ENCODE measurements at regions not wholly inside any gene's neighbourhood (a gene's known extent, or its start where the extent isn't known, plus 50 kb on each side); places are given as distances from the start of the nearest gene placed in this dataset.
"Not testable (repeated sequence)": the region's sequence is repeated elsewhere in the genome, so short reads cannot be mapped to it uniquely, and the experiment has no call there.

DNA sequence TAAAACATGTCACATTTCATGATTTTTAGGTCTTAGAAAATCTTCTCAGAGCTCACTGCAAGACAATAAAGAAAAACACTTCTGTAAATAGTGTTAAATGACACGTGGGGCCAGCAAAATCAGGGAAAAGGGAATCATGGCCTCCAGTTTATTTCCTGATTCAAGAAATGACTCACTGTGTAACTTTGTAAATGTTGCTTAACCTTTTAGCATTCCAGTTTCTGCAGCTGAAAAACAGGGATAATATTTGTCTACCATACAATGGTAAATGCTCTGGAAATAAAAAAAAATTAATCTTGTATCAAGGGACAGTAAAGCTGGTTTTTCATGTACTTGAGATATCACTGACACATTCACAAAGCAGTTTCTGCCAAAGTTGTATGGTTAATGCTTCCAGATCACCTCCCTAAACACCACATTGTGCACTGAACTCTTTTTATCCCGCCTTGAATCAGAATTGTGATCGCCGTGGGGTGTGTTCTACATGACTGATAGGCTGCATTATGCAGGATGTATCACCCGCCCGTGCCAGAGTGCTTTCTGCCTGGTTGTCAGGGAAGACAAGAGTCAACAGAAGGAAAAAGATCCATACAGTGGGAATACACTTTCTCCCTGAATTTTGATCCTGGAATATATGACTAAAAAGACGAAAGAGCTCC, 238.8 kb downstream of the IKZF2 start:
- no peak for DNase-seq

DNA sequence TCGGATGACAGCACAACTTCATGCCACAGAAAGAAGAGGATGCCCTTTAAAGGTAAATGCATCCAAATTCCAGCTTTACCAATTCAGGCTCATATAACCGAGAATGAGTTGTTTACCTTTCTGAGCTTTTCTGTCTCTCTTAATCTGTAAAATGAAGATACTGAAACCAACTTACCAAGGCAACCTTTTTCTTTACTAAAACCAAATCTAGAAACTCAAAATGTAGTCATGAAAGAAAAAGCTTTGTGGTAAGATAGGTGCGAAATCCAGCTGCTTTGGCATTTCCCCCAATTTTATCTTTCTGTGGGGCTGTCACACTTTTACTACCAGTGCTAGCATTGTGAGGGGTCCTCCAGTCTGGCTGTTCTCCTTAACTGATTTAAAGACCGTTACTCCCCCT, 240.4 kb downstream of the IKZF2 start:
- DNase-seq, result no peak

DNA sequence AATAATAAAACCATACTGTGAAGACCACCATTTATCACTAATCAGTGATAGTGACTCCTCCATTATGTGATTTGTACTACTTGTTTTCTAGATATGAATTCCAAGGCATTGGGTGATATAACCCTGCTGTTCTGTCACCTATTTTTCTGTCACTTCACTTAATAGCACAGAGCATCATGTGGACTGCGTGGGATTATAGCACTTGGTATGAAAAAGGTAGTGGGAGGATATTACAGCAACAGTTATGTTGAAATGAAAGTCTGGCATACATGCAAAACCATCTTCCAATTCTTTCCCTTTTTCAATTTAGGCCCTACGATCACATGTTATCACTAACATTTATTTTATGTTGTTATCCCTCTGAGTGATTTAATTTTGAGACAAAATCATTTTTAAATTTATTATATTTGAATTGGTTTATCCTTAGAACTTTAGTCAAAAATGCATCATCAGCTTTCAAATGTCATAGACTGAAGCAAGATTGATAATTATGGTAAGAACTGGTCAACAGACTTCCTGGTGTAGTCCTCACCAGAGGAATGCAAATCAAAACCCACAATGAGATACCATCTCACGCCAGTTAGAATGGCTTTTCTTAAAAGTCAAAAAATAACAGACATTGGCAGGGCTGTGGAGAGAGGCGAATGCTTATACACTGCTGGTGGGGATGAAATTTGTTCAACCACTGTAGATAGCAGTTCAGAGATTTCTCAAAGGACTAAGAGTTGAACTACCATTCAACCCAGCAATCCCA, 242.6 kb downstream of the IKZF2 start:
- DNase-seq, result no peak

DNA sequence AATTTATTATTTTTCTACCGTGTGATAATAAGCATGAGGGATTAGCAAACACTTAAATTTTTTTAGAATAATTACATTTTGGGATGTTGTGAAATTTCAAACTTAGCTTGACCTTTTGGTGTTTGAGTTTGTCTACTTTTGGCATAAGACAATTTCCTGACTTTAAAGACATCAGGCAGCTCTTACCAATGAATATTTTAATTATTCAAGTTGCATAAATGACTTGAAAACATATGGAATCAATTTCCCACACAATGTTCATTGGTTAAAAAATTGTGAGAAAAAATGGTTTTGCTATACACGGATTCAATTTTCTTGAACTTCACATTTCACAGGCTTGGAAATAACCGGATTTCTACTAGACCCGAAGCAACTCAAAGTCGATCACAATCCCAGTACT, 243.4 kb downstream of the IKZF2 start:
- DNase-seq, result no peak

DNA sequence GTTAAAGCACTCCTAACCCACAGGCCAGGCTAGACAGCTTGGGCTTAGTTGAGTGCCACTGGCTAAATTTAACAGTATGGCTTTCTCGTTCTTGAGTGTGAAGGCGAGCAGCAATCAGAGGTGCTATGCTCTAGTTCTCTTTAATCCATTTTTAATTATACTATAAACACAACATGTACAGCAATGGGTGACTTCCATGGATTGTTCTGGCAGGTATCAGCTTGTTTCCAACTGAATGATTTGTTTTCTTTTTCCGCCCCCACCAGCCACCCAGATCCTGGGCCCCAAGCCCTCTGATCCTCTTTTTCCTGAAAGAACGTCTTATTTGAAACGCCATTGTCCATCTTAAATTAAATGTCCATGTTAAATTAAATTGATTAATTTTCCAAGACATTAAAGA, 244.8 kb downstream of the IKZF2 start:
- no peak for DNase-seq

DNA sequence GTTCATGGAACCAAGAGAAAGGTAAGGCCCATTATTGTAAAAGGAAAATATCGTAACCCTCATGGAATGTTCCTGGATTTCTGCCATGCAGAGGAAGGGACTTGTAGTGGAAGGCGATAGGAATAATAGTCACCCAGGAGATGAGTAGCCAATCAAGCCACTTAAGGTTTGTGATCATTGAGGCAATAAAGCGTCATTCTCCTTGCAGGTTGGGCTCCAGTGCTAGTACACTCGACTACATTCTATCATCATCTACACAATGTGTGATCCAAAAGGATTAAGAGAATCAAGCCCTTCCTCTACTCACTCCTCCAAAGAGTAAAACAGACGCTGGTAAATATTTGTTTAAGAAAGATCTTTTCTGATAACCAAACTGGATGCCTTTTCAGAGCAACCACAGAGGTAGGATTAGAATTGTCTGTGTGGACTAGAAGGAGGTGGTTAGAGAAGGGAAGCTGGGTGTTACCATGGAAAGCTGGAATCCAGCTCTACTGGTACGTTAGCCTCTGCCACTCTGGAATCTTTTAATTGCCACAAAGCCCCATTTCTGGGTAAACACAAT, 245.7 kb downstream of the IKZF2 start:
- no peak for DNase-seq

DNA sequence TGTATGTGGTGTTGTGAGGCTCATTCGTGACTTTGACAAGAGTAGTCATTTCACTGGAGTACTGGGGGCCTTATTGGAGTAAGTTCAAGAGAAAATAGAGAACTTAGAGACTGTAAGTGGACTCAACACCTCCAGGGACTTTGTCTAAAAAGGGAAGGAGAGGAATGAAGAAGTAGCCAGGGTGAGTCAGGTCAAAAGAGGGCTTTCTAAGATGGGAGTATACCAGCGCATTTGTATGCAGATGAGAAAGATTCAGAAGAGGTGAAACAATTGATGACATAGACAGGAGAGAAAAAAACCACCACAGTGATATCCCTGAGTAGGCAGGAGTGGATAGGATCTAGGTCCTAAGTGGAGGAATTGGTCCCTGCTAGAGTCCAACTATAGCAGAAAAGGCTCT, 246.8 kb downstream of the IKZF2 start:
- DNase-seq, result no peak

DNA sequence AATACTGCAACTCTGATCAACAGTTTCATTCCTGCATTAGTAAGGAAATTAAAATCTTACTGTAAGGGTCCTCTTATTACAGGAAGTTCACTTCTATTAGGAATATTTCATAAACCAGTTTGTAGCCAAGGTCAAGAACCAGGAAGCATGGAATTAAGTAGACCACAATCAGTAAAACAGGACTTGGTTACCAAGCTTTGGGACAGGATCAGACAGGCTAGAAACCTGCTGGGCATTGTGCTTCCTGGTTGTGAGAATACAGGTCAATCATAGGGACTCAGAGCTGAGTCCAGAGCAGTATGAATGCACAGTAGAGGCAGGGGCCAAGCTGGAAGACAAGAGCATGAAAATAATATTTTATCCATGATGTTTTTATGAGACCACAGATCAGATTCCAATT, 248.0 kb downstream of the IKZF2 start:
- DNase-seq, result no peak

DNA sequence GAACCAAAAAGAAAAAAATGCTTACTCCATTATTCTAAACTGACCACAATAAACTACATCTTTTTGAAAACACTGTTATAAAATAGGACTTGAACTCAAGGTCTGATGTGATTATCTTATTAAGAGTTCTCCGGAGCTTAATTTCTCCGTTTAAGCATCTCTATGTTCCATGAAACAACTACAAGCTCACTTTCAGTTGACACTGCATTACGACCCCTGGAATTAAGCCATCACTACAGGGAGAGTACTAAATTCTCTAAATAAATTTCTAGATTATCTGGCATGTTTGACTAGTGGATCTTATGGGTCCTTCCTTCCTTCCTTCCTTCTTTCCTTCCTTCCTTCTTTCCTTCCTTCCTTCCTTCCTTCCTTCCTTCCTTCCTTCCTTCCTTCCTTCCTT, 249.0 kb downstream of the IKZF2 start:
- DNase-seq, result no peak

DNA sequence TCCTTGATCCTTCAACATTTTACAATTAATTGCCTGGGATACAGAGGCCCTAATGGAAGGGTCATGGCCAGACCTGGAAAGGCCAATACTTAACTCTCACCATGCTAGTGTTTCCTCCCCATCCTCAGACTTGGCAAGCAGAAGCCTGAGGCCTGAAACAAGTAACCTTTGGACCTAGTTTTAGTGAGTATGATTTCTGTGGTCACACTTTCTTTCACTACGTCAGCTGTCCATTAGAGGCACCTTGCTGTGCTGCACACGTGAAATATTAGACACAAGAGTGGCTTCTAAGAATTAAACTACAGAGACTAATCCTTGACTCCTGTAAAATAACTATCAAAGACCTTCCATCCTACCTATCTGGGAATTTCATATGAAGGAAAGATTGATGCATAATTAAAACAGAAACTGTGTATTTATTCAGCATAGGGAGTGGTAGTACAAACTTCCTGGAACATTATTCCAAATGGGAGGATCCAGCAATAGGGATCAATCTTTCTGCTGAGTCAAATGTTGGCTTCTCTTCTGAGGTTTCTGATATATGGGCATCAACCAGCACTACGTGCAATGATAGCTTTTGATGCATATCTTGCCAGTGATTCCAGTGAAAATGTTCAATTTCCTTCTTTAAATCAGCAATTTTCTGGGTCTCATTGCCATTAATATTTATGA, 249.7 kb downstream of the IKZF2 start:
- DNase-seq, result no peak

DNA sequence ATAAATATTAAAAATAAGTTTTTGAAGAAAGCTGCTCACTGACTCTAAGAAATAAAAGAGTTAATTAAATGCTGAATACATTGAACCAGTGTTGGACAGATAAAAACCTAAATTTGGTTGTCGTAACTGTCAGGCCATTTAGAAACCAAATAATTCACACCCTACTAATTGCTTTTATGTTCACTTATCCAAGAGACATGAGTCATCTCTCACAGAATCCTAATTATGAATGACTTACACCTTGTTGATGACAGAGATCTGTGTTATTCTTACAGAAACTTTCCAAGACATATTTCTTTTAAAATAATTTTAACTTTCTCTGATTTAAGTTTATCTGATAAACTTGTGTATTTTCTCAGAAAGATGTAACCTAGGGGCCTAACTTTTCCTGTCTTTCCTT, 250.7 kb downstream of the IKZF2 start:
- DNase-seq, result no peak

DNA sequence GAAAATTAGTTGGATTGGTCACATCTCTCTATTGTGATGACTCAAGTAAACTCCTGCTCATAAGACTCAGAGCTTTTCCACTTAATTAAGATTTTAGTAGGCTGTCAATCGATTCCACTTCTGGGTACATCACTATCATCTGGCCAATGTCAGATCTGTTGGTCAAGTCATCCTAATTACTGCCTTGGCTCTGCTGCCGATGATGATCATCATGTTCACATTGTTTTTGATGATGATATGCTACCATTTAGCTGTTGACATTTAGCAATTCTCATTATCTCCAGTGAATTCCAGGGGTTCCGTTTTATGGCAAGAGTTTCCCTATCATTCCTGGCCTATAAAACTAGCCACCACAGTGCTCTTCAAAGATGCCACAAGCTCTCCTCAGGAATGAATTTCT, 253.4 kb downstream of the IKZF2 start:
- no peak for DNase-seq

DNA sequence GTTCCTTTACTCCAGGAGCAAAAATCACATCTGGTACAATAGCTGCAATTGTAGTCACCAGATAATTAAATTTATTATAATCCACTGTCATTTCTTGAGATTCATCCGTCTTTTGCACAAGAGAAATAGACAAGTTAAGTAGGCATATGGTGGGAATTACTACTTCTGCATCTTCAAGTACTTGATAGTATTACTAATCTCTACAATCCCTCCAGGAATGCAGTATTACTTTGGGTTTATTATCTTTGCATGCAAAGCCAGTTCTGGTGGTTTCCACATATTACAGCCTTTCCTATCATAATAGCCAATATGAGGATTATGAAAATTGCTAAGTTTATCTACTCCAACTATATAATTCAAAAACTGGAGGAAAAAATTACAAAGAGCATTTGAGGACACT, 254.1 kb downstream of the IKZF2 start:
- no peak for DNase-seq

DNA sequence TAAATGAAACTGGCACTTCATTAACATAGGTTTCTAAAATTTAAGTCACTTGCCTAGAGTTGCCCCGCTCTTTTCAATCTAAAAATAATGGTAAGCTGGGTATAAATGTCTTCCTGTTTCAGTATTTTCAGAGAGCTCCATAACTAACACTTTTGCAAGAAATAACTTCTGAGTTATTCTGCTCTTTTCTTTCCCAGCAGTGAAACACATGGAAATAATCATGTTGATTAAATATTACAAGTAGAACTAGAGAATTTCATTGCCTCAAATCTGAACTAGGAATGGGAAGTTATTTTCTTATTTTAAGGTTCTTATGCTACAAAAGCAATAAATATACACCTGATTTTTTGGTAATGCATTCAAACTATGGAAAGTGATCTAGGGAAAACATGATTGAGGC, 257.4 kb downstream of the IKZF2 start:
- no peak for DNase-seq

DNA sequence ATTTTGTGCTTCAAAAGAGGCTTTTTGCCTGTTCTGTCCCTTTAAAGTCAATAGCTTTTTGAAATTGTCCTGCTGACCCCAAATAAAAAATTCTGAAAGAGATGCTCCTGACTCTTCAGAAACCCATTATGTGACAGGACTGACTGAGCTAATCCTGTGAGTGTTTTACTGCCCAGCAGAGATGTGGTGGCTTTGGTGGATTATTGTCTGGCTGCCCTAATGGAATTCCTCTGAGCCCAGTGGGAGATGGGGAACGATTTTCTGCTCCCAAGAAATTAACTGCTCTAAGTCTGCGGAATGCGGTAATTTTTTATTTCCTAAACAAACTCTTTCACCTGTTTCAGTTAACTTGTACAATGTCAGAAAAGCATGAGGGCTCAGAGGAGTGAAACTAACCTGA, 258.2 kb downstream of the IKZF2 start:
- DNase-seq, result no peak

DNA sequence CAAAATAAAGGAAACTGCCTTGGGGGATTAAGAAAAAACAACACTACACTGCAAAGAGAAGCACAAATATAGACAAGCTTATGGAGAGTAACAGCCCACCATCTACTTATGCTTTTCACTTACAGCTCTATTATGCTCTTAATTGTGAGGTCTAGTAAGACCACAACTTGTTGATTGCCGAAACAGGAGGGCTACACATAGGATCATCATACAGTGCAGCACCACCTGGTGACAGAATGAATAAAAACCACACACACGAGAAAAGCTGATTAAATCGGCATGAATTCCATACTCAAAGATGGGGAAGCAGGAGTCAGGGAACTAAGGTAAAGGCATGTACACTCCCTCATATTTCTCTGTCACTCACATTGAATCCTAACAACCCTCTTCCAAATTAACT, 259.2 kb downstream of the IKZF2 start:
- DNase-seq, result peak; percentile 29

DNA sequence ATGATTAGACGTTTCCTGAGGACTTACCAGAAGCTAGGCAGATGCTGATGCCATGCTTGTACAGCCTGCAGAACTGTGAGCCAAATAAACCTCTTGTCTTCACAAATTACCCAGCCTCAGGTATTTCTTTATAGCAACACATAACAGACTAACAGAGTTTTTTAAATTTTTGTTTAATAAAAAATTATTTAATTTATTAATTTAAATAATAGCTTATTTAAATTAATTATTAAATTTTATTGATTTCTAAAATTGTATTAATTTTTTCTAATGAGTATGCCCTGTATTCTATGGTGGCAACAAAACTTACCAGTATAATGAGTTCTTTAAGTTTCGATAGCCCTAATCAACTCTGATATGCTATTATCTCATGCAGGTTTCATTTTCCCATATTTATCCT, 259.8 kb downstream of the IKZF2 start:
- no peak for DNase-seq

DNA sequence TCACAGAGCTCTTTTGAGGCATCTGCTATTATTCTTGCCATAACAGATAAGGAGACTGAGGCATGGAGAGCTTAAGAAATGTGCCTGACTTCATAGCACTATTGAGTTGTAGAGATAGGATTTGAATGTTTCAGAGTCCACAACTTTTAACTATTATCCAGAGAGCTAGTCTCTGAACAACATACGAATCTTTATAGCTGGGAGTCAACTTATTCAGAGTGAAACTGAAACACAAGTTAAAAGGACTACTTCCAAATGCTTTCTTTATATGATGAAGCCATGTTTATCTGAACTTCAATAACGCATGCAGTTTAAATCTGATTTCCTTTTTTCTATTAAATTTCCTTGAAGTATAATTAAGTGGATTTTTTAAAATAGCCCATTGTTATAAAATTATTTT, 268.8 kb downstream of the IKZF2 start:
- no peak for DNase-seq

DNA sequence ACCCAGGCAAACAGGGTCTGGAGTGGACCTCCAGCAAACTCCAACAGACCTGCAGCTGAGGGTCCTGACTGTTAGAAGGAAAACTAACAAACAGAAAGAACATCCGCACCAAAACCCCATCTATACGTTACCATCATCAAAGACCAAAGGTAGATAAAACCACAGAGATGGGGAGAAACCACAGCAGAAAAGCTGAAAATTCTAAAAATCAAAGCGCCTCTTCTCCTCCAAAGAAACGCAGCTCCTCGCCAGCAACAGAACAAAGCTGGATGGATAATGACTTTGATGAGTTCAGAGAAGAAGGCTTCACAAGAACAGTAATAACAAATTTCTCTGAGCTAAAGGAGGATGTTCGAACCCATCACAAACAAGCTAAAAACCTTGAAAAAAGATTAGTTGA, 274.9 kb downstream of the IKZF2 start:
- DNase-seq, result not testable (repeated sequence)

DNA sequence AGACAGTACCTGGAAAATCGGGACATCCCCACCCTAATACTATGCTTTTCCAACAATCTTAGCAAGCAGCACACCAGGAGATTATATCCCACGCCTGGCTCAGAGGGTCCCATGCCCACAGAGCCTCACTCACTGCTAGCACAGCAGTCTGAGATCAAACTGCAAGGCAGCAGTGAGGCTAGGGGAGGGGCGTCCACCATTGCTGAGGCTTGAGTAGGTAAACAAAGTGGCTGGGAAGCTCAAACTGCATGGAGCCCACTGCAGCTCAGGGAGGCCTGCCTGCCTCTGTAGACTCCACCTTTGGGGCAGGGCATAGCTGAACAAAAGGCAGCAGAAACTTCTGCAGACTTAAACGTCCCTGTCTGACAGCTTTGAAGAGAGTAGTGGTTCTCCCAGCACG, 275.5 kb downstream of the IKZF2 start:
- not testable (repeated sequence) for DNase-seq

DNA sequence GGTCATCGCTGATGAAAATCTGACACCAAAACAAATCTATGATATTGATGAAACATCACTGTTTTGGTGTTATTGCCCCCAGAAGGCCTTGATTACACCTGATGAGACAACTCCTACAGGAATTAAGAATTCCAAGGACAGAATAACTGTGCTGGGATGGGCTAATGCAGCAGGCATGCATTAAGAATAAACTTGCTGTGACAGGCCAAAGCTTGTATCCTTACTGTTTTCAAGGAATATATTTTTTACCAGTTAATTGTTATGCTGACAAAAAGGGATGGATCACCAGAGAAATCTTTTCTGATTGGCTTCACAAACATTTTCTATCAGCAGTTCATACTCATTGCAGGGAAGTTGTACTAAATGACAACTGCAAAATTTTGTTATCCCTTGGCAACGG, 278.2 kb downstream of the IKZF2 start:
- no peak for DNase-seq

DNA sequence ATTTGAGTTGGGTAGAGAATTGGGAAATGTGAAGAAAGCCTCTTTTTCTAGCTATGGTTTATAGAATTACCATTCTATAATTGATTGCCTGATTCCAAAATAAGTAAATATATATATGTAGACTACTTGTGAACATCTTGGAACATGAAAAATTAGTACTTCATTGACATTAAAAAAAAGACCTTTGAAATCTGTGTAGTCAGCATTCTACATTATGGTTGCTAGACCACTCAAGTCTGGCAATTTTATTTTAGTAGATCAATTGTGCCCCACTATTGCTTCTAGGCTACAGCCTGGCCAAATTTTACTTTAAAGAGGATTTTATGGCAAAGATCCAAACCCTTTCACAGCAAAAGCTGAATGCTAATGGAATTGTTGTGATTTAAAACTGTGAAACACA, 279.8 kb downstream of the IKZF2 start:
- no peak for DNase-seq

DNA sequence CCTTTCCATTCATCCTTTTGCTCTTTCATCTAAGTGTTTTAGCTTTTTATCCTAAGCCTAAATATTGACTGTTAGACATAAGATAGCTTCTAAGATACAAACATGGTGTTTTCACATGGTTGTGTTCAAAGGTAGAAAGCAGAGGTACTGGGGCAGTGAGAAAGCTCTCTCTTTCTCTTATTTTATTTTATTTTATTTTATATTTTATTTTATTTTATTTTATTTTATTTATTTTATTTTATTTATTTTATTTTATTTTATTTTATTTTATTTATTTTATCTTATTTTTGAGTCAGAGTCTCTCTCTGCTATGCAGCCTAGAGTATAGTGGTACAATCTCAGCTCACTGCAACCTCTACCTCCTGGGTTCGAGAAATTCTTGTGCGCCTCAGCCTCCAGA, 287.2 kb downstream of the IKZF2 start:
- no peak for DNase-seq

DNA sequence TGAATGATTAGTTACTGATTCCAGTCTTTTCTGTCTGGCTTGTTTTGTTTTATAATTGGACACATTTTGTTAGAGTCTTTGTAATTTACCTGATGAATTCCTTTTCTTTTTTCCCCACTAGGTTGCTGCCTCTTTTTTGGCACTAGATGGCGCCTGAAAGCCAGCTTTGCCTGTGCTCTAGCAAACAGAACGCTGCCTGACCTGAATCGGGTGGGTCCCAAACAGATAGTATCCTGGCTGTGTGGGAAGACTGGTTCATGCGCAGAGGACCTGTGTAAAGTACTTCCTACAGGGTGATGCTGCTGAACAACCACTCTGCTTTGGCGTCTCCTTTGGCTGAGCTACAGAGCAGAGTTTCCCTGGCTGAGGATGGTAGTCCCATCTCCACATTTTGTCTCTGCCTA, 288.2 kb downstream of the IKZF2 start:
- peak; percentile 50 for DNase-seq
